ENCODE measurements at regions not wholly inside any gene's neighbourhood (a gene's known extent, or its start where the extent isn't known, plus 50 kb on each side); places are given as distances from the start of the nearest gene placed in this dataset.

GRCh38 chr14:75333606-75334548 lies 55.2 kb downstream of the FOS start:
- WGBS, 2 experiments: 93 to 95% methylated on average over 36 of the region's 36 CpGs
- Histone ChIP-seq H3K27me3 (ENCODE audit: control insufficient read depth, insufficient read depth, low read length, poor library complexity, severe bottlenecking) (no peaks in the 10 kb centered on the region), H3K4me1 (ENCODE audit: control insufficient read depth, insufficient read depth, low read length) (peaks cover 3% of the 10 kb centered on the region), H3K36me3 (ENCODE audit: control insufficient read depth, insufficient read depth, low read length) (no peaks in the 10 kb centered on the region), H3K27ac (ENCODE audit: insufficient read depth, low read depth, low read length, poor library complexity, severe bottlenecking) (peak overlapping the region; percentile 33), H3K4me3 (ENCODE audit: insufficient read depth, low read depth, low read length) (no peak overlapping the region), H3K9me3 (ENCODE audit: control insufficient read depth, low read length) (no peaks in the 10 kb centered on the region)

GRCh38 chr14:75334549-75335051 lies 56.0 kb downstream of the FOS start:
- no peaks in the 10 kb centered on the region for H3K27me3 ChIP-seq (ENCODE audit: control insufficient read depth, insufficient read depth, low read length, poor library complexity, severe bottlenecking)
- H3K4me3 ChIP-seq (ENCODE audit: insufficient read depth, low read depth, low read length): no peak overlapping the region
- peaks cover 3% of the 10 kb centered on the region for H3K4me1 ChIP-seq (ENCODE audit: control insufficient read depth, insufficient read depth, low read length)
- H3K27ac ChIP-seq (ENCODE audit: insufficient read depth, low read depth, low read length, poor library complexity, severe bottlenecking): peak overlapping the region; percentile 33
- H3K9me3 ChIP-seq (ENCODE audit: control insufficient read depth, low read length): no peaks in the 10 kb centered on the region
- no peaks in the 10 kb centered on the region for H3K36me3 ChIP-seq (ENCODE audit: control insufficient read depth, insufficient read depth, low read length)
- 92 to 94% methylated on average over 10 of the region's 10 CpGs for WGBS, 2 experiments

- no peaks in the 10 kb centered on the region for H3K9me3 ChIP-seq (ENCODE audit: control insufficient read depth, low read length)
- H3K4me3 ChIP-seq (ENCODE audit: insufficient read depth, low read depth, low read length): no peak overlapping the region
- H3K36me3 ChIP-seq (ENCODE audit: control insufficient read depth, insufficient read depth, low read length): no peaks in the 10 kb centered on the region
- H3K27ac ChIP-seq (ENCODE audit: insufficient read depth, low read depth, low read length, poor library complexity, severe bottlenecking): no peak overlapping the region
- 77 to 81% methylated on average over 6 of the region's 6 CpGs for WGBS, 2 experiments
- H3K4me1 ChIP-seq (ENCODE audit: control insufficient read depth, insufficient read depth, low read length): peaks cover 3% of the 10 kb centered on the region
- H3K27me3 ChIP-seq (ENCODE audit: control insufficient read depth, insufficient read depth, low read length, poor library complexity, severe bottlenecking): no peaks in the 10 kb centered on the region
Measured at GRCh38 chr14:75335571-75335970, 56.9 kb downstream of the FOS start.

GRCh38 chr14:75338398-75338797 lies 59.8 kb downstream of the FOS start:
- H3K36me3 ChIP-seq (ENCODE audit: control insufficient read depth, insufficient read depth, low read length): no peaks in the 10 kb centered on the region
- H3K27me3 ChIP-seq (ENCODE audit: control insufficient read depth, insufficient read depth, low read length, poor library complexity, severe bottlenecking): no peaks in the 10 kb centered on the region
- H3K9me3 ChIP-seq (ENCODE audit: control insufficient read depth, low read length): no peaks in the 10 kb centered on the region
- peaks cover 3% of the 10 kb centered on the region for H3K4me1 ChIP-seq (ENCODE audit: control insufficient read depth, insufficient read depth, low read length)
- no peak overlapping the region for H3K27ac ChIP-seq (ENCODE audit: insufficient read depth, low read depth, low read length, poor library complexity, severe bottlenecking)
- H3K4me3 ChIP-seq (ENCODE audit: insufficient read depth, low read depth, low read length): no peak overlapping the region

GRCh38 chr14:75339059-75339458 lies 60.4 kb downstream of the FOS start:
- no peaks in the 10 kb centered on the region for H3K27me3 ChIP-seq (ENCODE audit: control insufficient read depth, insufficient read depth, low read length, poor library complexity, severe bottlenecking)
- no peaks in the 10 kb centered on the region for H3K36me3 ChIP-seq (ENCODE audit: control insufficient read depth, insufficient read depth, low read length)
- WGBS, 2 experiments: 84 to 95% methylated on average over 4 of the region's 4 CpGs
- H3K4me1 ChIP-seq (ENCODE audit: control insufficient read depth, insufficient read depth, low read length): peaks cover 3% of the 10 kb centered on the region
- H3K4me3 ChIP-seq (ENCODE audit: insufficient read depth, low read depth, low read length): no peak overlapping the region
- no peak overlapping the region for H3K27ac ChIP-seq (ENCODE audit: insufficient read depth, low read depth, low read length, poor library complexity, severe bottlenecking)
- no peaks in the 10 kb centered on the region for H3K9me3 ChIP-seq (ENCODE audit: control insufficient read depth, low read length)

GRCh38 chr14:75340921-75341320 lies 62.3 kb downstream of the FOS start:
- no peaks in the 10 kb centered on the region for H3K27me3 ChIP-seq (ENCODE audit: control insufficient read depth, insufficient read depth, low read length, poor library complexity, severe bottlenecking)
- H3K4me1 ChIP-seq (ENCODE audit: control insufficient read depth, insufficient read depth, low read length): no peaks in the 10 kb centered on the region
- H3K36me3 ChIP-seq (ENCODE audit: control insufficient read depth, insufficient read depth, low read length): no peaks in the 10 kb centered on the region
- H3K4me3 ChIP-seq (ENCODE audit: insufficient read depth, low read depth, low read length): no peak overlapping the region
- H3K9me3 ChIP-seq (ENCODE audit: control insufficient read depth, low read length): no peaks in the 10 kb centered on the region
- WGBS, 2 experiments: 87 to 90% methylated on average over 8 of the region's 8 CpGs
- H3K27ac ChIP-seq (ENCODE audit: insufficient read depth, low read depth, low read length, poor library complexity, severe bottlenecking): no peak overlapping the region

- Histone ChIP-seq H3K27ac (ENCODE audit: insufficient read depth, low read depth, low read length, poor library complexity, severe bottlenecking) (no peak overlapping the region), H3K9me3 (ENCODE audit: control insufficient read depth, low read length) (no peaks in the 10 kb centered on the region), H3K27me3 (ENCODE audit: control insufficient read depth, insufficient read depth, low read length, poor library complexity, severe bottlenecking) (no peaks in the 10 kb centered on the region), H3K4me3 (ENCODE audit: insufficient read depth, low read depth, low read length) (no peak overlapping the region), H3K36me3 (ENCODE audit: control insufficient read depth, insufficient read depth, low read length) (no peaks in the 10 kb centered on the region), H3K4me1 (ENCODE audit: control insufficient read depth, insufficient read depth, low read length) (no peaks in the 10 kb centered on the region)
Measured at GRCh38 chr14:75341620-75342019, 63.0 kb downstream of the FOS start.

GRCh38 chr14:75342762-75343599 lies 64.4 kb downstream of the FOS start:
- Histone ChIP-seq H3K4me3 (ENCODE audit: insufficient read depth, low read depth, low read length) (no peak overlapping the region), H3K9me3 (ENCODE audit: control insufficient read depth, low read length) (no peaks in the 10 kb centered on the region), H3K27ac (ENCODE audit: insufficient read depth, low read depth, low read length, poor library complexity, severe bottlenecking) (no peak overlapping the region), H3K4me1 (ENCODE audit: control insufficient read depth, insufficient read depth, low read length) (no peaks in the 10 kb centered on the region), H3K36me3 (ENCODE audit: control insufficient read depth, insufficient read depth, low read length) (no peaks in the 10 kb centered on the region), H3K27me3 (ENCODE audit: control insufficient read depth, insufficient read depth, low read length, poor library complexity, severe bottlenecking) (no peaks in the 10 kb centered on the region)
- 90 to 96% methylated on average over 4 of the region's 4 CpGs for WGBS, 2 experiments

GRCh38 chr14:75343911-75344310 lies 65.3 kb downstream of the FOS start:
- H3K9me3 ChIP-seq (ENCODE audit: control insufficient read depth, low read length): no peaks in the 10 kb centered on the region
- no peak overlapping the region for H3K4me3 ChIP-seq (ENCODE audit: insufficient read depth, low read depth, low read length)
- H3K27ac ChIP-seq (ENCODE audit: insufficient read depth, low read depth, low read length, poor library complexity, severe bottlenecking): no peak overlapping the region
- H3K4me1 ChIP-seq (ENCODE audit: control insufficient read depth, insufficient read depth, low read length): no peaks in the 10 kb centered on the region
- H3K36me3 ChIP-seq (ENCODE audit: control insufficient read depth, insufficient read depth, low read length): no peaks in the 10 kb centered on the region
- WGBS, 2 experiments: 87 to 88% methylated on average over 2 of the region's 2 CpGs
- H3K27me3 ChIP-seq (ENCODE audit: control insufficient read depth, insufficient read depth, low read length, poor library complexity, severe bottlenecking): no peaks in the 10 kb centered on the region

- H3K27ac ChIP-seq (ENCODE audit: insufficient read depth, low read depth, low read length, poor library complexity, severe bottlenecking): no peak overlapping the region
- no peaks in the 10 kb centered on the region for H3K36me3 ChIP-seq (ENCODE audit: control insufficient read depth, insufficient read depth, low read length)
- no peaks in the 10 kb centered on the region for H3K4me1 ChIP-seq (ENCODE audit: control insufficient read depth, insufficient read depth, low read length)
- WGBS, 2 experiments: 84 to 91% methylated on average over 2 of the region's 2 CpGs
- no peaks in the 10 kb centered on the region for H3K27me3 ChIP-seq (ENCODE audit: control insufficient read depth, insufficient read depth, low read length, poor library complexity, severe bottlenecking)
- no peaks in the 10 kb centered on the region for H3K9me3 ChIP-seq (ENCODE audit: control insufficient read depth, low read length)
- H3K4me3 ChIP-seq (ENCODE audit: insufficient read depth, low read depth, low read length): no peak overlapping the region
Measured at GRCh38 chr14:75344411-75344810, 65.8 kb downstream of the FOS start.

Data from ectodermal cell (in vitro differentiated cells).